Large intestine (tissue), 3 donors: ENCODE measurements at regions not wholly inside any gene's neighbourhood (a gene's known extent, or its start where the extent isn't known, plus 50 kb on each side); places are given as distances from the start of the nearest gene placed in this dataset.
A peak's percentile ranks its signal among the peaks of the same experiment; 100 is the strongest.

ENCODE experiments used
- DNase-seq, 2 donors: peaks; one replicate each; pipeline versions ENCODE4 v3.0.0 to v3.0.0-alpha.2; 2013
- H3K27ac ChIP-seq: one replicate; pipeline ENCODE4 v1.5.1; 2013; ENCODE audit warnings: low read length
- H3K27me3 ChIP-seq: 2 replicates; pipeline ENCODE4 v1.6.1; 2013; ENCODE audit warnings: low read length; ENCODE audit not compliant: control insufficient read depth, insufficient read depth
- H3K36me3 ChIP-seq: 2 replicates; pipeline ENCODE4 v1.6.1; 2013; ENCODE audit warnings: low read length; ENCODE audit not compliant: control insufficient read depth, insufficient read depth
- H3K4me1 ChIP-seq: one replicate; pipeline ENCODE4 v1.6.1; 2013; ENCODE audit warnings: low read length; ENCODE audit not compliant: control insufficient read depth, insufficient read depth
- H3K4me3 ChIP-seq: one replicate; pipeline ENCODE4 v1.5.1; 2013; ENCODE audit warnings: low read length
- H3K9me3 ChIP-seq: one replicate; pipeline ENCODE4 v1.6.1; 2013; ENCODE audit warnings: mild to moderate bottlenecking, low read depth, low read length, moderate library complexity; ENCODE audit not compliant: control insufficient read depth
- WGBS: methylation state at CpG from one replicate; pipeline ENCODE4 v1.1.5; 2013; ENCODE audit warnings: low lambda C conversion rate; ENCODE audit not compliant: insufficient coverage; 5-methylcytosine and 5-hydroxymethylcytosine counted together

DNA sequence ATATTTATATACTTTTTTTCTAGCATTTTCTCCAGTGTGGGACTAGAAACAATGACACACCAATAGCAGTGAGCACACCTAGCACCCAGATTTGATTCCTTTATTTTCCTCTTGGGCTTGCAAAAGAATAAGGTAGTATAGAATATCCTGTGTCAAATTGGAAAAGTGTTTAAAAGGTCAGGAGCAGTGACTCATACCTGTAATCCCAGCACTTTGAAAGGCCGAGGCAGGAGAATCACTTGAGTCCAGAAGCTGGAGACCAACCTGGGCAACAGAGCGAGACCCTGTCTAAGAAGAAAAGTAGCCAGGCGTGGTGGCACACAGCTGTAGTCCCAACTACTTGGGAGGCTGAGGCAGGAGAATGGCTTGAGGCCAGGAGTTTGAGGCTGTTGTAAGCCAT lies 53.8 kb upstream of the SGPP1 start:
- Histone ChIP-seq H3K36me3 (no peaks in the 10 kb centered on the region), H3K4me3 (no peak overlapping the region), H3K27me3 (no peaks in the 10 kb centered on the region), H3K27ac (no peak overlapping the region), H3K4me1 (no peaks in the 10 kb centered on the region), H3K9me3 (no peaks in the 10 kb centered on the region)
- 57% methylated on average over 1 of the region's 3 CpGs for WGBS
- DNase-seq, result no peak

- WGBS, result 90% methylated on average over 2 of the region's 9 CpGs
- H3K27ac ChIP-seq, result no peak overlapping the region
- no peak for DNase-seq
These were observed 55.0 kb upstream of the SGPP1 start for GRCh38 chr14:63782683-63783389.

GRCh38 chr14:63788011-63788933 lies 60.4 kb upstream of the SGPP1 start:
- no peak overlapping the region for H3K4me3 ChIP-seq
- peaks cover 3% of the 10 kb centered on the region for H3K4me1 ChIP-seq
- WGBS, result no CpG with 5 or more reads among the region's 26 CpGs
- H3K9me3 ChIP-seq, result no peaks in the 10 kb centered on the region
- peak in 1 of 2 donors; percentile 2 for DNase-seq
- H3K36me3 ChIP-seq, result no peaks in the 10 kb centered on the region
- no peak overlapping the region for H3K27ac ChIP-seq
- H3K27me3 ChIP-seq, result no peaks in the 10 kb centered on the region

More at GRCh38 chr14:63782683-63783389, 55.0 kb upstream of the SGPP1 start:
- no peaks in the 10 kb centered on the region for H3K9me3 ChIP-seq
- no peaks in the 10 kb centered on the region for H3K4me1 ChIP-seq
- no peak overlapping the region for H3K4me3 ChIP-seq
- H3K27me3 ChIP-seq, result no peaks in the 10 kb centered on the region
- no peaks in the 10 kb centered on the region for H3K36me3 ChIP-seq

GRCh38 chr14:63793376-63793775 lies 59.4 kb upstream of the SYNE2 start:
- WGBS, result 100% methylated on average over 1 of the region's 4 CpGs
- no peaks in the 10 kb centered on the region for H3K9me3 ChIP-seq
- no peaks in the 10 kb centered on the region for H3K27me3 ChIP-seq
- no peak for DNase-seq
- H3K4me3 ChIP-seq, result no peak overlapping the region
- no peaks in the 10 kb centered on the region for H3K4me1 ChIP-seq
- no peak overlapping the region for H3K27ac ChIP-seq
- H3K36me3 ChIP-seq, result no peaks in the 10 kb centered on the region

DNA sequence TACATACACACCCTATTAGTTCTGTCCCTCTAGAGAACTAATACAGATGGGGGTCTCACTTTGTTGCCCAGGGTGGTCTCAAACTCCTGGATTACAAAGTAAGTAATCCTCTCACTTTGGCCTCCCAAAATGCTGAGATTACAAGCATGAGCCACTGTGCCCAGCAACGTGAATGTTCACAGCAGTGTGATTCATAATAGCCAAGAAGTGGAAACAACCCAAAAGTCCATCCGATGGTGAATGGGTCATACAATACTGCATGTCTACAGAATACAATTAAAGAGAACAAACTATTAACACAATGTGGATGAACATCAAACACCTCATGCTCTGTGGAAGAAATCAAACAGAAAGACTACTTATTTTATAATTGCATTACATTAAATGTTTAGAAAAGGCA lies 57.3 kb upstream of the SYNE2 start:
- H3K4me1 ChIP-seq, result no peaks in the 10 kb centered on the region
- H3K36me3 ChIP-seq, result no peaks in the 10 kb centered on the region
- DNase-seq, result no peak
- H3K4me3 ChIP-seq, result no peak overlapping the region
- no CpG with 5 or more reads among the region's 2 CpGs for WGBS
- H3K27me3 ChIP-seq, result no peaks in the 10 kb centered on the region
- no peaks in the 10 kb centered on the region for H3K9me3 ChIP-seq
- no peak overlapping the region for H3K27ac ChIP-seq

DNA sequence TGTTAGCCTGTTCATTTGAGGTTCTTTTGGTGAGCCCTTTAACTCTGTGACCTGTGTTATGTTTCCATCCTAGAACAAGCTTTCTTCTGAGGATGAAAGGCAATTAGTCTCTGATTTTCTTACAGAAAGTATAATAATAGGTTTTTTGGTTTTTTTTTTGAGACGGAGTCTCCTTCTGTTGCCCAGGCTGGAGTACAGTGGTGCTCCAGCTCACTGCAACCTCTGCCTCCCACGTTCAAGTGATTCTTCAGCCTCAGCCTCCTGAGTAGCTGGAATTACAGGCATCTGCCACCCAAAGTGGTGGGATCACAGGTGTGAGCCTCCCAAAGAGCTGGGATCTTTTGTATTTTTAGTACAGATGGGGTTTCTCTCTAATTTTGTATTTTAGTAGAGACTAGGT lies 52.7 kb upstream of the SYNE2 start:
- WGBS, result no CpG with 5 or more reads among the region's 2 CpGs
- H3K36me3 ChIP-seq, result no peaks in the 10 kb centered on the region
- no peak overlapping the region for H3K27ac ChIP-seq
- peaks cover 3% of the 10 kb centered on the region for H3K9me3 ChIP-seq
- no peaks in the 10 kb centered on the region for H3K27me3 ChIP-seq
- no peaks in the 10 kb centered on the region for H3K4me1 ChIP-seq
- no peak for DNase-seq
- no peak overlapping the region for H3K4me3 ChIP-seq

DNA sequence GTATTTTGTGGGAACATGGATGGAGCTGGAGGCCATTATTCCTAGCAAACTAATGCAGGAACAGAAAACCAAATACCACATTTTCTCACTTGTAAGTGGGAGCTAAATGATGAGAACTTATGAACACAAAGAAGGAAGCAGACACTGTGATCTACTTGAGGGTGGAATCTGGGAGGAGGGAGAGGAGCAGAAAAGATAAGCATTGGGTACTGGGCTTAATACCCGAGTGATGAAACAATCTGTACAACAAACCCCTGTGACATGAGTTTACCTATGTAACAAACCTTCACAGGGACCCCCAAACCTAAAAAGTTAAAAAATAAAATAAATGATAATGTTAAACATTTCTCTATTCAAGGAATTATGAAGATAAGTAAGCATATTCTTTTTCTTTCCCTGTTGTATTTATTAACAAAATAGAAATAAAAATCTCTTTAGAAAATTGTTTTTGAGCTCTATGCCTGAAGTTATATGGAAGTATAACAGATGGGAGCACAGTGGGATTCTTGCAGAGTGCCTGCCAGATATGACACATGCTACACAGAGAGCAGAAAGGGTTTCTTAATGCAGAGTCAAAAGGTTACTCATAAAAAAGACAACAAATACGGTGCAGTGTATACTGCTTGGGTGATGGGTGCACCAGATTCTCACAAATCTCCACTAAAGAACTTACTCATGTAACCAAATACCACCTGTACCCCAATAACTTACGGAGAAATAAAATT lies 52.0 kb upstream of the SYNE2 start:
- H3K4me3 ChIP-seq, result no peak overlapping the region
- H3K27me3 ChIP-seq, result no peaks in the 10 kb centered on the region
- peaks cover 3% of the 10 kb centered on the region for H3K9me3 ChIP-seq
- no peak for DNase-seq
- no peaks in the 10 kb centered on the region for H3K36me3 ChIP-seq
- no CpG with 5 or more reads among the region's 3 CpGs for WGBS
- H3K27ac ChIP-seq, result no peak overlapping the region
- no peaks in the 10 kb centered on the region for H3K4me1 ChIP-seq
